Neural crest cell (in vitro differentiated cells): ENCODE measurements at regions not wholly inside any gene's neighbourhood (a gene's known extent, or its start where the extent isn't known, plus 50 kb on each side); places are given as distances from the start of the nearest gene placed in this dataset.

Experiments used
- DNase-seq: peaks from one replicate; pipeline ENCODE4 v3.0.0; 2021; ENCODE audit warnings: low read depth, mixed read lengths, low spot score
- H3K27ac Mint-ChIP-seq: one replicate; pipeline ENCODE4 v1.8.0; 2021; ENCODE audit warnings: mild to moderate bottlenecking, mixed read lengths; ENCODE audit not compliant: unreplicated experiment
- H3K27me3 Mint-ChIP-seq: 2 replicates; pipeline ENCODE4 v1.8.0; 2021; ENCODE audit warnings: low read depth, mild to moderate bottlenecking, mixed read lengths
- H3K36me3 Mint-ChIP-seq: 2 replicates; pipeline ENCODE4 v1.8.0; 2021; ENCODE audit warnings: low read depth, mild to moderate bottlenecking, mixed read lengths
- H3K4me1 Mint-ChIP-seq: 2 replicates; pipeline ENCODE4 v1.8.0; 2021; ENCODE audit warnings: mixed read lengths
- H3K4me3 Mint-ChIP-seq: one replicate; pipeline ENCODE4 v1.8.0; 2021; ENCODE audit warnings: mild to moderate bottlenecking, mixed read lengths
- H3K9me3 Mint-ChIP-seq: 2 replicates; pipeline ENCODE4 v1.8.0; 2021; ENCODE audit warnings: mixed read lengths
- TF ChIP-seq, protein P1 (sequence below): fragments of 200-600 bp; sonication (generic); conservative IDR thresholded peaks from 2 replicates; pipeline ENCODE4 v1.5.0; 2021; ENCODE audit warnings: antibody characterized with exemption, mild to moderate bottlenecking

DNA sequence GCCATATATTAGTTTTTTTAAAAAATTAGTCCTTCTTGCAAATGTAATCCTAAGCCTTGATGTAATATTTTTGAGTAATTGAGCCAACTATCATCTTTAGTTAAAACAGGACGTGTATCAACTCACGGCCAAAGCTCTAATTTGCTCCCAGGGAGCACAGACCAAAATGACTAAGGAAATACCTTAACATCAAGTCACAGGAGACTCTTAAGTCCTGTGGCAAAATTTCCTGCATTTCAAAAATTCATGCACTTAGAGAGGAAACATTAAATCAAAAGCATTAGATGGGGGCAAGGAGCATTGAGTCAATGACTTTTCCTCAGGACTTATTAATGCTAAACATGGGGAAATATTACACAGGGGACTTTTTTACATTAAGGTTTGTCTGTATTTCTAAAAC is 276.0 kb downstream of the MFSD1 start:
- Mint-ChIP-seq H3K27ac (no peak overlapping the region), H3K4me3 (no peak overlapping the region), H3K9me3 (no peaks in the 10 kb centered on the region), H3K27me3 (no peaks in the 10 kb centered on the region), H3K4me1 (peaks cover 6% of the 10 kb centered on the region), H3K36me3 (no peaks in the 10 kb centered on the region)
- no peak for DNase-seq
- TF ChIP-seq, protein P1, sequence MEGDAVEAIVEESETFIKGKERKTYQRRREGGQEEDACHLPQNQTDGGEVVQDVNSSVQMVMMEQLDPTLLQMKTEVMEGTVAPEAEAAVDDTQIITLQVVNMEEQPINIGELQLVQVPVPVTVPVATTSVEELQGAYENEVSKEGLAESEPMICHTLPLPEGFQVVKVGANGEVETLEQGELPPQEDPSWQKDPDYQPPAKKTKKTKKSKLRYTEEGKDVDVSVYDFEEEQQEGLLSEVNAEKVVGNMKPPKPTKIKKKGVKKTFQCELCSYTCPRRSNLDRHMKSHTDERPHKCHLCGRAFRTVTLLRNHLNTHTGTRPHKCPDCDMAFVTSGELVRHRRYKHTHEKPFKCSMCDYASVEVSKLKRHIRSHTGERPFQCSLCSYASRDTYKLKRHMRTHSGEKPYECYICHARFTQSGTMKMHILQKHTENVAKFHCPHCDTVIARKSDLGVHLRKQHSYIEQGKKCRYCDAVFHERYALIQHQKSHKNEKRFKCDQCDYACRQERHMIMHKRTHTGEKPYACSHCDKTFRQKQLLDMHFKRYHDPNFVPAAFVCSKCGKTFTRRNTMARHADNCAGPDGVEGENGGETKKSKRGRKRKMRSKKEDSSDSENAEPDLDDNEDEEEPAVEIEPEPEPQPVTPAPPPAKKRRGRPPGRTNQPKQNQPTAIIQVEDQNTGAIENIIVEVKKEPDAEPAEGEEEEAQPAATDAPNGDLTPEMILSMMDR: no peak

DNA sequence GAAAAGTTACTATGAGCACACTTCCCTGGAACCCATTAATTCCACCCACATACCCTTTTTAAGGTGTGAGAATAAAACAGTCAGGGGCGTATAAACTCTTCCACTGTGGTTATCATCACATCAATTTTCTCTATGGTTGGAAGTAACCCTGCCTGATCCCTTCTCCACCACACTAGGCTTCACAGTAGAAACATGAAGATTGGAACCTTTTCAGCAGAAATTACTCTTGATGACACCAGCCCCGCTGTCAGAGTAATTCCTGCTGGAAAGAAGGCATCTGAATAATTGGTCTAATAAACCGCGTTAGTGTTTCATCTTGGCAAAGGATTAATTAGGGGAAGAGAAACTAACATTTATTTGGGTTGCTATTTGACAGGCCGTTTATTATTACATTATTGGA is 278.4 kb downstream of the MFSD1 start:
- H3K4me3 Mint-ChIP-seq: no peak overlapping the region
- H3K27ac Mint-ChIP-seq: no peak overlapping the region
- H3K36me3 Mint-ChIP-seq: no peaks in the 10 kb centered on the region
- DNase-seq: no peak
- H3K27me3 Mint-ChIP-seq: no peaks in the 10 kb centered on the region
- peaks cover 6% of the 10 kb centered on the region for H3K4me1 Mint-ChIP-seq
- TF ChIP-seq, protein P1: no peak
- H3K9me3 Mint-ChIP-seq: peaks cover 6% of the 10 kb centered on the region

DNA sequence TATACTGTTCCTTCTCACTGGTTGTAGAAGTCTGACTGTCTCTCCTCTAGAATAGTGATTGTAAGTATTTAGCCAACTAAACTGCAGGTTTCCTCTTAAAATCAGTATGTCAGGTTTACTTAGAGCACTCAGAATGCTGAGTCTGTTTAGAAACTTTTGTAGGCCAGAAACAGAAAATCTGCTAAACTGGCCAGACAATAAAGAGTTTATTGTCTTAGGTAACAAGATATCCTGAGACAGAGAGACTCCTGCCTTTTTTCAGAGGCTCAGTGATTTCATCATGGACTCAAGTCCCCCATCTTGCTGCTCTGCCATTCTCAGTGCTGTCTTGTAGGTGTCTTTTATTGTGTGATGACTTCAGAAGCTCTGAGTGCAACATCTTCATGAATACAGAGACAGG is 279.0 kb downstream of the MFSD1 start:
- no peak overlapping the region for H3K27ac Mint-ChIP-seq
- H3K27me3 Mint-ChIP-seq: no peaks in the 10 kb centered on the region
- H3K9me3 Mint-ChIP-seq: peaks cover 6% of the 10 kb centered on the region
- TF ChIP-seq, protein P1: no peak
- H3K4me1 Mint-ChIP-seq: peaks cover 6% of the 10 kb centered on the region
- no peak overlapping the region for H3K4me3 Mint-ChIP-seq
- no peaks in the 10 kb centered on the region for H3K36me3 Mint-ChIP-seq
- DNase-seq: no peak

DNA sequence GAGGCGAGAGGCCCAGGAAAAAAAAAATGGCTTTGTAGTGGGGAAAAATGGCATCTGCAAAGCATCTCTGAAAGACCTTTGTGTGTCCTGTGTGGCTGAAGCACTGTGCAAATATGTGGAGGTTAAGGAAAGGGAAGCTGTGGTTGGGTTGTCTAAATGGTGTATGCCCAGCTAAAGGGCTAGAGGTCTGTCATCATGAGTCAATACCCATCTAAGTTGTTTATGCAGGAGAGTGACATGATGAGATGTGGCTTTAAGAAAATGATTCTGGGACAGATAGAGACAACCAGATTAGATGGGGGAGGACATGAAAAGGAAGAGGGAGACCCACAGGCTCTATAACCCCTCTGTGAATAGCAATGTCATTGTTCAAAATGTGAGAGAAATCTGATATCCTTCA is 280.7 kb downstream of the MFSD1 start:
- Mint-ChIP-seq H3K4me3 (no peak overlapping the region), H3K4me1 (peaks cover 6% of the 10 kb centered on the region), H3K9me3 (peaks cover 6% of the 10 kb centered on the region), H3K27ac (no peak overlapping the region), H3K27me3 (no peaks in the 10 kb centered on the region), H3K36me3 (no peaks in the 10 kb centered on the region)
- TF ChIP-seq, protein P1: no peak
- DNase-seq: no peak

DNA sequence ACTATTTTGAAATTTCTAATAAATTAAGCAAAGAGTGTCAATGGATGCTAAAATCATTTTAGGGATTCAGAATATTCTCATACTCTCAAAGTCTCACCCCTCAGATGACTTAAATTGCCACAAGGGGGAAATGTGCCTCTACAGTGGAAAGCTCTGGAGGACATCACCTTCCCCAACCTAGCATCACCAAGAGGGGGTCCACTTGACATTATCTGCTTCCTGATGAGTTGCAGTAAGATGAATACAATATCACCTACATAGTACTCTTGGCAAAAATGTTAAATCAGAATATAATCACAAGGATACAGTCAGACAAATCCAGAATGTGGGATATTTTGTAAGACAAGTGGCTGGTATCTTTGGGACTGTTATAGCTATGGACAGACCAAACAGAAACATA is 290.1 kb downstream of the MFSD1 start:
- TF ChIP-seq, protein P1: no peak
- Mint-ChIP-seq H3K27me3 (peaks cover 4% of the 10 kb centered on the region), H3K4me1 (no peaks in the 10 kb centered on the region), H3K27ac (no peak overlapping the region), H3K9me3 (no peaks in the 10 kb centered on the region), H3K36me3 (no peaks in the 10 kb centered on the region), H3K4me3 (no peak overlapping the region)
- DNase-seq: no peak

DNA sequence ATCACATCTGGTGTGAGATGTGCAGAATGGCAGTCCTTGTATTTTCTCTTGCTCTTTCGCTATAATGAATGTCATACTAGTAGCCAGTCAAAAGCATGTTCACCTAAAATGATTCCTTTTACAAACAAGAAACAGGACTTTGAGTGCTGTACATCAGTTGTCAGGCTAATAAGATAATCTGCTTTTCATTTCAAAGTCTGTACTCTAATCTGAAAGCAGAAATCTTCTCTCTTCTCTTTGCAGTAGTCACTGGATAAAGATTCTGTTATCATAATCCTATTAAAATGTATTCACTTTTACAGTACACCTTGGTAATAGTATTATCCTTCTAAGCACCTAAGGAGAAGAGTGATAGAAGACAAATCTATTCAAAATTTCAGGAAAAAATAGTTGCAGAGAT is 300.1 kb downstream of the MFSD1 start:
- no peak overlapping the region for H3K27ac Mint-ChIP-seq
- TF ChIP-seq, protein P1: no peak
- no peaks in the 10 kb centered on the region for H3K9me3 Mint-ChIP-seq
- H3K4me3 Mint-ChIP-seq: no peak overlapping the region
- no peaks in the 10 kb centered on the region for H3K4me1 Mint-ChIP-seq
- no peak for DNase-seq
- H3K27me3 Mint-ChIP-seq: no peaks in the 10 kb centered on the region
- H3K36me3 Mint-ChIP-seq: no peaks in the 10 kb centered on the region
